HepG2 (cell line): ENCODE measurements at regions not wholly inside any gene's neighbourhood (a gene's known extent, or its start where the extent isn't known, plus 50 kb on each side); places are given as distances from the start of the nearest gene placed in this dataset.

ENCODE experiments used
- ATAC-seq: fragments of 200-7000 bp; cut with Tn5 transposase; 3 replicates; pipeline ENCODE4 v1.9.1; 2020; ENCODE audit warnings: mild to moderate bottlenecking, moderate library complexity
- BruUV-seq: library from RNA; stranded (reverse); fragments of 400-500 nt; replicated peaks from 2 replicates; lab custom pipeline; 2021; lab: Mats Ljungman, UMichigan
- CTCF ChIA-PET: fragments of 300-600 bp; formaldehyde crosslinking; extraction: SDS; loops from one replicate; lab custom pipeline; 2021; ENCODE audit warnings: low total read pairs, inconsistent platforms, low intra/inter-chr PET ratio; lab: Yijun Ruan, JAX
- POLR2A ChIA-PET: fragments of 350-600 bp; sonication (Branson Sonifier 250); formaldehyde crosslinking; loops from one replicate; lab custom pipeline; 2020; ENCODE audit warnings: antibody characterized with exemption, inconsistent platforms; lab: Yijun Ruan, JAX
- DNase-seq: peaks from one replicate; pipeline ENCODE4 v3.0.0-alpha.2; 2015; ENCODE audit warnings: low spot score
- FAIRE-seq: peaks from 3 replicates; lab custom pipeline; 2011; peaks lifted over from hg19 to GRCh38; lab: Jason Lieb, UNC
- H2AFZ ChIP-seq: one replicate; pipeline ENCODE4 v1.6.1; 2011; ENCODE audit warnings: low read length, inconsistent platforms
- H3K27ac ChIP-seq: fragments of 300-600 bp; 3 replicates; pipeline ENCODE4 v1.8.0; 2011; ENCODE audit warnings: mixed run types, mild to moderate bottlenecking, mixed read lengths, low read length, inconsistent platforms; ENCODE audit not compliant: insufficient read depth; ENCODE audit errors: extremely low read length
- H3K27me3 ChIP-seq, 2 experiments: fragments of 200-600 bp in 1 of 2; 2 replicates in 1 of 2; 3 replicates in 1 of 2; pipeline versions ENCODE4 v1.6.0 to v1.8.0; 2011; ENCODE audit warnings: low read length in 2 of 2, mild to moderate bottlenecking in 2 of 2, moderate library complexity in 2 of 2, inconsistent platforms in 1 of 2; ENCODE audit not compliant: insufficient read depth in 2 of 2, control insufficient read depth in 1 of 2
- H3K36me3 ChIP-seq, 2 experiments: fragments of 200-600 bp in 1 of 2; replicated peaks in 1 of 2; 2 replicates in 1 of 2; 3 replicates in 1 of 2; pipeline versions ENCODE4 v1.5.1 to v1.8.0; 2011; ENCODE audit warnings: low read length in 2 of 2, inconsistent platforms in 1 of 2; ENCODE audit not compliant: insufficient read depth in 2 of 2, control insufficient read depth in 1 of 2
- H3K4me1 ChIP-seq: 2 replicates; pipeline ENCODE4 v1.5.1; 2012; ENCODE audit warnings: low read length, inconsistent platforms; ENCODE audit not compliant: insufficient read depth
- H3K4me2 ChIP-seq: 2 replicates; pipeline ENCODE4 v1.6.0; 2011; ENCODE audit warnings: low read depth, low read length, inconsistent platforms
- H3K4me3 ChIP-seq, 3 experiments: fragments of 200-600 bp in 1 of 3; sonication (generic), shearing (Covaris generic) in 1 of 3; replicated peaks in 1 of 3; 2 replicates each; pipeline ENCODE4 v1.5.1; 2011 to 2016; ENCODE audit warnings: low read length in 3 of 3, inconsistent platforms in 2 of 3, low read depth in 2 of 3, mild to moderate bottlenecking in 2 of 3, control low read depth in 1 of 3, mixed read lengths in 1 of 3; ENCODE audit not compliant: insufficient read depth in 1 of 3
- H3K79me2 ChIP-seq: one replicate; pipeline ENCODE4 v1.6.1; 2011; ENCODE audit warnings: low read length, inconsistent platforms; ENCODE audit not compliant: insufficient read depth
- H3K9ac ChIP-seq: 2 replicates; pipeline ENCODE4 v1.6.0; 2011; ENCODE audit warnings: mild to moderate bottlenecking, low read depth, low read length, inconsistent platforms; ENCODE audit not compliant: insufficient read depth
- H3K9me3 ChIP-seq: 2 replicates; pipeline ENCODE4 v1.5.1; 2012; ENCODE audit warnings: mild to moderate bottlenecking, low read length
- H4K20me1 ChIP-seq: 2 replicates; pipeline ENCODE4 v1.6.0; 2011; ENCODE audit warnings: inconsistent platforms, mild to moderate bottlenecking, low read length, moderate library complexity; ENCODE audit not compliant: insufficient read depth
- KDM5B ChIP-seq: sonication (generic); formaldehyde crosslinking; IDR thresholded peaks from 2 replicates; pipeline ENCODE4 v1.4.0; 2020; ENCODE audit warnings: missing genetic modification reagents, mild to moderate bottlenecking, borderline replicate concordance
- PCBP2 ChIP-seq: fragments of 200-400 bp; formaldehyde crosslinking; optimal IDR thresholded peaks from 2 replicates; pipeline ENCODE3; 2018; ENCODE audit warnings: low read length, low read depth; ENCODE audit not compliant: poor library complexity, severe bottlenecking
- SMC3 ChIP-seq: IDR thresholded peaks from 2 replicates; pipeline ENCODE4 v1.6.1; 2011; ENCODE audit warnings: low read length, improper control_type of control experiment
- ZFAT ChIP-seq: sonication (generic); formaldehyde crosslinking; conservative IDR thresholded peaks from 2 replicates; pipeline ENCODE4 v1.8.1; 2023; ENCODE audit warnings: missing genetic modification reagents, inconsistent platforms
- ZNF256 ChIP-seq: sonication (generic); formaldehyde crosslinking; conservative IDR thresholded peaks from 2 replicates; pipeline ENCODE4 v1.4.0; 2020; ENCODE audit warnings: missing genetic modification reagents
- ZNF501 ChIP-seq: sonication (generic); formaldehyde crosslinking; IDR thresholded peaks from 2 replicates; pipeline ENCODE4 v1.5.1; 2020; ENCODE audit warnings: mild to moderate bottlenecking, moderate library complexity, missing genetic modification reagents
- ZNF598 ChIP-seq: sonication (generic); formaldehyde crosslinking; IDR thresholded peaks from 2 replicates; pipeline ENCODE4 v1.5.1; 2020; ENCODE audit warnings: mild to moderate bottlenecking, missing genetic modification reagents, borderline replicate concordance
- ZNF761 ChIP-seq: sonication (generic); formaldehyde crosslinking; conservative IDR thresholded peaks from 2 replicates; pipeline ENCODE4 v1.4.0; 2020; ENCODE audit warnings: mild to moderate bottlenecking, missing genetic modification reagents
- ZNF816 ChIP-seq: sonication (generic); formaldehyde crosslinking; IDR thresholded peaks from 2 replicates; pipeline ENCODE4 v1.8.0; 2022; ENCODE audit warnings: missing genetic modification reagents, mild to moderate bottlenecking, borderline replicate concordance
- ZNF839 ChIP-seq: sonication (generic); formaldehyde crosslinking; IDR thresholded peaks from 2 replicates; pipeline ENCODE4 v1.4.0; 2020; ENCODE audit warnings: missing genetic modification reagents, mild to moderate bottlenecking, borderline replicate concordance
- ZSCAN21 ChIP-seq: sonication (generic); formaldehyde crosslinking; IDR thresholded peaks from 2 replicates; pipeline ENCODE4 v1.8.0; 2022; ENCODE audit warnings: mild to moderate bottlenecking, missing genetic modification reagents, moderate library complexity, borderline replicate concordance
- WGBS: methylation state at CpG from one replicate; pipeline ENCODE4 v1.1.6; 2017; ENCODE audit warnings: low lambda C conversion rate; 5-methylcytosine and 5-hydroxymethylcytosine counted together
- in situ Hi-C: cut with HindIII; loops from 2 replicates; pipeline ENCODE4 v1.10.0; 2017; ENCODE audit warnings: low pct_unique_long_range_greater_than_20kb; ENCODE audit not compliant: extremely low pct_ligation_motif_present
- intact Hi-C: fragments of 100-400 bp; cut with micrococcal nuclease; formaldehyde crosslinking; loops from one replicate; pipeline ENCODE4 v1.10.0; 2022; ENCODE audit not compliant: unreplicated experiment
- TF ChIP-seq, protein P1 (sequence below): IDR thresholded peaks from 2 replicates; pipeline ENCODE4 v1.6.1; 2016; ENCODE audit warnings: mild to moderate bottlenecking
- TF ChIP-seq, protein P2 (sequence below): sonication (generic); formaldehyde crosslinking; IDR thresholded peaks from 2 replicates; pipeline ENCODE4 v1.4.0; 2020; ENCODE audit warnings: missing genetic modification reagents
- TF ChIP-seq, protein P3 (sequence below): sonication (generic); formaldehyde crosslinking; IDR thresholded peaks from 2 replicates; pipeline ENCODE4 v1.4.0; 2020; ENCODE audit warnings: missing genetic modification reagents

DNA sequence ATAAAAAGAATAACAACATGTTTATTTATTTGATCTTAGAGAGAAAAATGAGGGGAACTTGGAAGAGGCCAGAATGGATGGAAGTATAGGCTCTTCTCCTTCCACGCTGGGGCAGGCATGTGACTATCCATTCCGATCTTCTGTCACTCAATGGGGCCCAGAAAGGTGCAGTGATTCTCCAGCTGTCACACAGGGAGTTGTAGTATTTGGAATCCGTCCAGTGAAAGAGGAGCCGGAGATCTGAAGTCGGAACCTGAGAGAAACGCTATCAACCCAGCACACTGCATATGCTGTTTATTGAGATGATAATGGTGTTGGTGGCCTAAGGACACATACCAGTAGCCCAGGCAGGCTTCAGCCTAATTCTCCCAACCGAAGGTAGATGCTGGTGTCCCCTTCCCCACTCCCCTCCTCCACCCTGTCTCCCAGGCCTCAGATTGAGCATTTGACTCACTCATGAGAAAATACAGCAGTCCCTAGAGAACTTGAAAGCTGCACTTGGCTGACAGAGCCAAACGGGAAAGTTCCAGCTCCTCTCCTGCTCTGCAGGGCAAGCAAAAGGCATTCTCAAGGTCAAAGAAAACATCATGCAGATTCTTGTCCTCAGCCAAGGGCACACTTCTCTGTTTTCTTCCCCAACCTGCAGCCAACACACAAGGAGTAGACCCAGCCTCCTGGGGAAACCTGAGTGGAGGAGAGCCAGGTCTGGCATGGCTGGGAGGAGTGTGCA is 100.4 kb downstream of the IRF2BPL start:
- Histone ChIP-seq H3K27me3 (peaks cover 6 to 43% of the 10 kb centered on the region in 2 experiments; a peak in 3 of 5 replicates), H3K4me1 (peaks cover 21% of the 10 kb centered on the region), H4K20me1 (no peaks in the 10 kb centered on the region), H2AFZ (no peak overlapping the region), H3K9me3 (no peaks in the 10 kb centered on the region), H3K79me2 (no peaks in the 10 kb centered on the region), H3K36me3 (no peaks in the 10 kb centered on the region), H3K4me2 (no peak overlapping the region), H3K9ac (no peak overlapping the region), H3K4me3 (no peak overlapping the region), H3K27ac (no peak overlapping the region)
- intact Hi-C loops (no loop called here), in situ Hi-C loops (no loop called here)
- no peak for FAIRE-seq
- ATAC-seq: no peak
- CTCF ChIA-PET: no interaction called here
- POLR2A ChIA-PET: no interaction called here
- no TSS peak for BruUV-seq
- TF ChIP-seq ZNF761 (CRISPR knock-in tag): no peak
- TF ChIP-seq, protein P1, sequence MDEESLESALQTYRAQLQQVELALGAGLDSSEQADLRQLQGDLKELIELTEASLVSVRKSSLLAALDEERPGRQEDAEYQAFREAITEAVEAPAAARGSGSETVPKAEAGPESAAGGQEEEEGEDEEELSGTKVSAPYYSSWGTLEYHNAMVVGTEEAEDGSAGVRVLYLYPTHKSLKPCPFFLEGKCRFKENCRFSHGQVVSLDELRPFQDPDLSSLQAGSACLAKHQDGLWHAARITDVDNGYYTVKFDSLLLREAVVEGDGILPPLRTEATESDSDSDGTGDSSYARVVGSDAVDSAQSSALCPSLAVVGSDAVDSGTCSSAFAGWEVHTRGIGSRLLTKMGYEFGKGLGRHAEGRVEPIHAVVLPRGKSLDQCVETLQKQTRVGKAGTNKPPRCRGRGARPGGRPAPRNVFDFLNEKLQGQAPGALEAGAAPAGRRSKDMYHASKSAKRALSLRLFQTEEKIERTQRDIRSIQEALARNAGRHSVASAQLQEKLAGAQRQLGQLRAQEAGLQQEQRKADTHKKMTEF: no peak
- TF ChIP-seq ZNF816 (CRISPR knock-in tag): no peak
- no peak for TF ChIP-seq KDM5B (CRISPR knock-in tag)
- TF ChIP-seq, protein P2, sequence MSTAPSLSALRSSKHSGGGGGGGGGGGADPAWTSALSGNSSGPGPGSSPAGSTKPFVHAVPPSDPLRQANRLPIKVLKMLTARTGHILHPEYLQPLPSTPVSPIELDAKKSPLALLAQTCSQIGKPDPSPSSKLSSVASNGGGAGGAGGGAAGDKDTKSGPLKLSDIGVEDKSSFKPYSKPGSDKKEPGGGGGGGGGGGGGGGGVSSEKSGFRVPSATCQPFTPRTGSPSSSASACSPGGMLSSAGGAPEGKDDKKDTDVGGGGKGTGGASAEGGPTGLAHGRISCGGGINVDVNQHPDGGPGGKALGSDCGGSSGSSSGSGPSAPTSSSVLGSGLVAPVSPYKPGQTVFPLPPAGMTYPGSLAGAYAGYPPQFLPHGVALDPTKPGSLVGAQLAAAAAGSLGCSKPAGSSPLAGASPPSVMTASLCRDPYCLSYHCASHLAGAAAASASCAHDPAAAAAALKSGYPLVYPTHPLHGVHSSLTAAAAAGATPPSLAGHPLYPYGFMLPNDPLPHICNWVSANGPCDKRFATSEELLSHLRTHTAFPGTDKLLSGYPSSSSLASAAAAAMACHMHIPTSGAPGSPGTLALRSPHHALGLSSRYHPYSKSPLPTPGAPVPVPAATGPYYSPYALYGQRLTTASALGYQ (CRISPR knock-in tag): no peak
- TF ChIP-seq SMC3: no peak
- TF ChIP-seq ZFAT (CRISPR knock-in tag): no peak
- TF ChIP-seq, protein P3, sequence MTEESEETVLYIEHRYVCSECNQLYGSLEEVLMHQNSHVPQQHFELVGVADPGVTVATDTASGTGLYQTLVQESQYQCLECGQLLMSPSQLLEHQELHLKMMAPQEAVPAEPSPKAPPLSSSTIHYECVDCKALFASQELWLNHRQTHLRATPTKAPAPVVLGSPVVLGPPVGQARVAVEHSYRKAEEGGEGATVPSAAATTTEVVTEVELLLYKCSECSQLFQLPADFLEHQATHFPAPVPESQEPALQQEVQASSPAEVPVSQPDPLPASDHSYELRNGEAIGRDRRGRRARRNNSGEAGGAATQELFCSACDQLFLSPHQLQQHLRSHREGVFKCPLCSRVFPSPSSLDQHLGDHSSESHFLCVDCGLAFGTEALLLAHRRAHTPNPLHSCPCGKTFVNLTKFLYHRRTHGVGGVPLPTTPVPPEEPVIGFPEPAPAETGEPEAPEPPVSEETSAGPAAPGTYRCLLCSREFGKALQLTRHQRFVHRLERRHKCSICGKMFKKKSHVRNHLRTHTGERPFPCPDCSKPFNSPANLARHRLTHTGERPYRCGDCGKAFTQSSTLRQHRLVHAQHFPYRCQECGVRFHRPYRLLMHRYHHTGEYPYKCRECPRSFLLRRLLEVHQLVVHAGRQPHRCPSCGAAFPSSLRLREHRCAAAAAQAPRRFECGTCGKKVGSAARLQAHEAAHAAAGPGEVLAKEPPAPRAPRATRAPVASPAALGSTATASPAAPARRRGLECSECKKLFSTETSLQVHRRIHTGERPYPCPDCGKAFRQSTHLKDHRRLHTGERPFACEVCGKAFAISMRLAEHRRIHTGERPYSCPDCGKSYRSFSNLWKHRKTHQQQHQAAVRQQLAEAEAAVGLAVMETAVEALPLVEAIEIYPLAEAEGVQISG: no peak
- TF ChIP-seq ZNF501 (CRISPR knock-in tag): no peak
- no peak for TF ChIP-seq ZSCAN21 (CRISPR knock-in tag)
- TF ChIP-seq PCBP2: no peak
- no peak for TF ChIP-seq ZNF598
- no peak for TF ChIP-seq ZNF839
- no peak for TF ChIP-seq ZNF256 (CRISPR knock-in tag)
- WGBS: 23% methylated on average over 6 of the region's 8 CpGs
- DNase-seq: no peak
